ENCODE measurements at regions not wholly inside any gene's neighbourhood (a gene's known extent, or its start where the extent isn't known, plus 50 kb on each side); places are given as distances from the start of the nearest gene placed in this dataset.

- CTCF ChIA-PET = interaction anchor here (0.5 kb wide), 1 partner anchor 12 kb away, joined by 3 read pairs; no protein-coding TSS in a partner anchor
- TF ChIP-seq, protein P1, sequence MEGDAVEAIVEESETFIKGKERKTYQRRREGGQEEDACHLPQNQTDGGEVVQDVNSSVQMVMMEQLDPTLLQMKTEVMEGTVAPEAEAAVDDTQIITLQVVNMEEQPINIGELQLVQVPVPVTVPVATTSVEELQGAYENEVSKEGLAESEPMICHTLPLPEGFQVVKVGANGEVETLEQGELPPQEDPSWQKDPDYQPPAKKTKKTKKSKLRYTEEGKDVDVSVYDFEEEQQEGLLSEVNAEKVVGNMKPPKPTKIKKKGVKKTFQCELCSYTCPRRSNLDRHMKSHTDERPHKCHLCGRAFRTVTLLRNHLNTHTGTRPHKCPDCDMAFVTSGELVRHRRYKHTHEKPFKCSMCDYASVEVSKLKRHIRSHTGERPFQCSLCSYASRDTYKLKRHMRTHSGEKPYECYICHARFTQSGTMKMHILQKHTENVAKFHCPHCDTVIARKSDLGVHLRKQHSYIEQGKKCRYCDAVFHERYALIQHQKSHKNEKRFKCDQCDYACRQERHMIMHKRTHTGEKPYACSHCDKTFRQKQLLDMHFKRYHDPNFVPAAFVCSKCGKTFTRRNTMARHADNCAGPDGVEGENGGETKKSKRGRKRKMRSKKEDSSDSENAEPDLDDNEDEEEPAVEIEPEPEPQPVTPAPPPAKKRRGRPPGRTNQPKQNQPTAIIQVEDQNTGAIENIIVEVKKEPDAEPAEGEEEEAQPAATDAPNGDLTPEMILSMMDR (conservative IDR thresholded peaks at IDR 0.05; ENCODE audit: low read depth) = no peak
- DNase-seq (ENCODE audit: low spot score) = no peak
- no peak overlapping the region for H3K27ac ChIP-seq
- POLR2A ChIA-PET (ENCODE audit: low non-redundant PET) = no interaction called here
Measured at GRCh38 chr2:149988361-149988760, 400.8 kb upstream of the MMADHC start.

- DNase-seq (ENCODE audit: low spot score) = no peak
- H3K27ac ChIP-seq = no peak overlapping the region
- TF ChIP-seq, protein P1 (conservative IDR thresholded peaks at IDR 0.05; ENCODE audit: low read depth) = no peak
- POLR2A ChIA-PET (ENCODE audit: low non-redundant PET) = no interaction called here
- CTCF ChIA-PET = no interaction called here
Measured at GRCh38 chr2:149986861-149987260, 399.3 kb upstream of the MMADHC start.

DNA sequence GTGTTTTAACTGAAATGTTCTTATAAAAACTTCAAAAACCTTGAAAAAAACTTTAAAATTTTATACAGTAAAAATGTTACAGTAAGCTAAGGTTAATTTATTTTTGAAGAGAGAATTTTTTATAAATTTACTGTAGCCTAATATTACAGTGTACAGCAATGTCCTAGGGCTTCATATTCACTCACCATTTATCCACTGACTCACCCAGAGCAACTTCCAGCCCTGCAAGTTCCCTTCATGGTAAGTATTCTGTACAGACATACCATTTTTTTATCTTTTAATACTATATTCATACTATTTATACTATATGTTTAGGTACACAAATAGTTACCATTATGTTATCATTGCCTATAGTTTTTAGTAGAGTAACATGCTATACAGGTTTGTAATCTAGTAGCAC lies 396.7 kb upstream of the MMADHC start:
- no peak for DNase-seq (ENCODE audit: low spot score)
- CTCF ChIA-PET = no interaction called here
- POLR2A ChIA-PET (ENCODE audit: low non-redundant PET) = no interaction called here
- no peak overlapping the region for H3K27ac ChIP-seq
- TF ChIP-seq, protein P1 (conservative IDR thresholded peaks at IDR 0.05; ENCODE audit: low read depth) = no peak

GRCh38 chr2:149972066-149972465 lies 384.5 kb upstream of the MMADHC start:
- H3K27ac ChIP-seq = no peak overlapping the region
- DNase-seq (ENCODE audit: low spot score) = no peak
- POLR2A ChIA-PET (ENCODE audit: low non-redundant PET) = no interaction called here
- TF ChIP-seq, protein P1 (conservative IDR thresholded peaks at IDR 0.05; ENCODE audit: low read depth) = no peak
- CTCF ChIA-PET = interaction anchor here (0.6 kb wide), 1 partner anchor 41 kb away, joined by 3 read pairs; no protein-coding TSS in a partner anchor

GRCh38 chr2:149954981-149955600 lies 367.5 kb upstream of the MMADHC start:
- TF ChIP-seq, protein P1 (conservative IDR thresholded peaks at IDR 0.05; ENCODE audit: low read depth) = no peak
- ChIA-PET CTCF (interaction anchor here (0.7 kb wide), 1 partner anchor 1660 kb away, joined by 5 read pairs; no protein-coding TSS in a partner anchor), POLR2A (ENCODE audit: low non-redundant PET) (no interaction called here)
- no peak overlapping the region for H3K27ac ChIP-seq
- DNase-seq (ENCODE audit: low spot score) = no peak

- no peak overlapping the region for H3K27ac ChIP-seq
- ChIA-PET POLR2A (ENCODE audit: low non-redundant PET) (no interaction called here), CTCF (no interaction called here)
- TF ChIP-seq, protein P1 (conservative IDR thresholded peaks at IDR 0.05; ENCODE audit: low read depth) = no peak
- DNase-seq (ENCODE audit: low spot score) = no peak
Measured at GRCh38 chr2:149953627-149954026, 366.1 kb upstream of the MMADHC start.

All from RWPE1 (cell line).